Coronary artery (tissue), 2 donors: ENCODE measurements at regions not wholly inside any gene's neighbourhood (a gene's known extent, or its start where the extent isn't known, plus 50 kb on each side); places are given as distances from the start of the nearest gene placed in this dataset.

ENCODE experiments used
- DNase-seq: peaks from one replicate; pipeline ENCODE4 v3.0.0-alpha.2; 2017; ENCODE audit warnings: low spot score
- H3K27ac ChIP-seq, 2 donors: fragments of 200-600 bp; sonication (generic); one replicate each; pipeline ENCODE4 v1.5.1; 2016 to 2019
- H3K4me3 ChIP-seq: fragments of 200-600 bp; sonication (generic); 2 replicates; pipeline ENCODE4 v1.5.1; 2016; ENCODE audit warnings: mild to moderate bottlenecking, moderate library complexity
- TF ChIP-seq, protein P1 (sequence below): fragments of 200-600 bp; sonication (generic); IDR thresholded peaks from one replicate; pipeline ENCODE4 v1.5.1; 2019; ENCODE audit warnings: antibody characterized with exemption

DNA sequence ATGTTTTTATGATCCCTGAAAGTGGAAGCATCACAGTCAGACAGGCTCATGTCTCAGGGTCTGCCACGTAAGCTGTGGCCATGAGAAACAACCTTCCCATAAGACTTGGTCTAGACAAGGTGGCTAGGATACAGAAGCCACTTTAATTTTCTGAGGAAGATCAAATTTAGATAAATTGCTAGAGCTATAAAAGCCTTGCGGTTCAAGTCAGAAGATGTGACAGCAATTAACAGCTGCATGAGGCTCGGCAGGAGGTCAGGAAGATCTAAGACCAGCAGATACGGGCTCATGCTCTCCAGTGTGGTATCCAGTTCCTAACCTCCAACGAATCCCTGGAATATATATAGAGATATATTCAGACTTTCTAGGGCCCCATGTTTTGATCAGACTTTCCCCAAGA is 577.1 kb downstream of the PLPP3 start:
- H3K4me3 ChIP-seq, result no peak overlapping the region
- TF ChIP-seq, protein P1, sequence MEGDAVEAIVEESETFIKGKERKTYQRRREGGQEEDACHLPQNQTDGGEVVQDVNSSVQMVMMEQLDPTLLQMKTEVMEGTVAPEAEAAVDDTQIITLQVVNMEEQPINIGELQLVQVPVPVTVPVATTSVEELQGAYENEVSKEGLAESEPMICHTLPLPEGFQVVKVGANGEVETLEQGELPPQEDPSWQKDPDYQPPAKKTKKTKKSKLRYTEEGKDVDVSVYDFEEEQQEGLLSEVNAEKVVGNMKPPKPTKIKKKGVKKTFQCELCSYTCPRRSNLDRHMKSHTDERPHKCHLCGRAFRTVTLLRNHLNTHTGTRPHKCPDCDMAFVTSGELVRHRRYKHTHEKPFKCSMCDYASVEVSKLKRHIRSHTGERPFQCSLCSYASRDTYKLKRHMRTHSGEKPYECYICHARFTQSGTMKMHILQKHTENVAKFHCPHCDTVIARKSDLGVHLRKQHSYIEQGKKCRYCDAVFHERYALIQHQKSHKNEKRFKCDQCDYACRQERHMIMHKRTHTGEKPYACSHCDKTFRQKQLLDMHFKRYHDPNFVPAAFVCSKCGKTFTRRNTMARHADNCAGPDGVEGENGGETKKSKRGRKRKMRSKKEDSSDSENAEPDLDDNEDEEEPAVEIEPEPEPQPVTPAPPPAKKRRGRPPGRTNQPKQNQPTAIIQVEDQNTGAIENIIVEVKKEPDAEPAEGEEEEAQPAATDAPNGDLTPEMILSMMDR, result no peak
- no peak overlapping the region for H3K27ac ChIP-seq
- no peak for DNase-seq

DNA sequence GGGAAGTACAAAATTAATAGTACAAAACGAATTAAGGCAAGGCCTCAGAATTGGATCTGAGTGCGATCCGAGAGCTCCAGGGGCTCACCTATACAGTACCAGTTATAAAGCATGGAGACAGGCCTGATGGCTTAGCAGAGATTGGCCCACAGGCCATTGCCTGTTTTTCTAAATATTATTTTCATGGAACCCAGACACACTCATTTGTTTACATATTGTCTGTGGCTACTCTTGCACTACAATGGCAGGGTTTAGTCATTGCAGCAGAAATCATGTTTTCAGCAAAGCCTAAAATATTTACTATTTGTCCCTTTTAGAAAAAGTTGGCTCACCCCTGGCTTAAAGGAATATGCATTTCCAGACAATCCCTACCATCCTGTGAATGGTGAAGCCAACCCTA is 578.9 kb downstream of the PLPP3 start:
- H3K27ac ChIP-seq, result no peak overlapping the region
- TF ChIP-seq, protein P1, result no peak
- no peak for DNase-seq
- H3K4me3 ChIP-seq, result no peak overlapping the region

DNA sequence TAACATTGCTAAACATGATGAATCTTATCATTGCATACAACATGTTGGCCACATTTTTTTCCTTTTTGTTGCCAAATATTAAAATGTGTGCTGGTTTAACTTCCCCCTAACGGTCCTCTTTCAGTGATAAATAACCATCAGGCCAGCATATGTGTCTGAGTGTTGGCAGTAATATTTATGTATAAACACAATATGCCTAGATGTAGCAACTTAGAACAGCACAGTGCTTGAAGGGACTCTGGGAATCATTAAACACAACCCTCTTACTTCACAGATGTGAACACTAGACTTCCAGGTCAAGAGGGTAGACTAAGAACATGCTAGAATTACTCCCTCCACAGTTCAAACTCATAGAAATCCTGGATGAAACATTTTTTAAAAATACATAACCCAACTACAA is 581.8 kb downstream of the PLPP3 start:
- Histone ChIP-seq H3K27ac (no peak overlapping the region), H3K4me3 (no peak overlapping the region)
- no peak for DNase-seq
- TF ChIP-seq, protein P1, result no peak

DNA sequence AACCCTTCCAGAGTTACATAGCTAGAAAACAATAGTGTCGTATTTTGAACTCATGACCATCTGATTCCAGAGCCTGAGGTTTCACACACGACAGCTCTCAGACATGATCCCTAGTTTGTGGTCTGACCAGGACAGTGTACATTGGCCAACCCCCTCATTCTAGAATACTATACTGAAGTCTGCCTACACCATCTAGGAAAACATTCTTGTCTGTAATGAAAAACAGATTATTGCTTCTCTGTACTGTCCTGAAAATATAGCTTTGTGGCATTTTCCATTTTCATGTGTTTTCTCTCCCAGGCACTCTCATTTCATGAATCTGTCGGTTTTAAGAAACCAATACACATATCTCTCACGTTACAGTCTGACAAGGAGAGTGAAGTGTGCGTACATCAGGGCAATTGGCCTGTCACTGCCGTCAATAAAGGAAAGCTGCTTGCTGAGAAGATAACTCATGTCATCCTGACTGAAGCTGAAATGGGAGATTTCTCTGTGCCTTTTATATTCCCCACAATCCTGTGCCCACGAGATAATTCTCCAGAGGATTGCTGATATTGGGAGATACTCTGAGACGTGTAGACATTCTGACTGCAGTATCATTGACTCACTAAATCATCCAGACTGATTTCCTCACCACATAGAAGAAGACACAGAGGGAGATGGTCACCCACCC is 585.6 kb downstream of the PLPP3 start:
- TF ChIP-seq, protein P1, result no peak
- Histone ChIP-seq H3K27ac (no peak overlapping the region), H3K4me3 (no peak overlapping the region)
- DNase-seq, result no peak

DNA sequence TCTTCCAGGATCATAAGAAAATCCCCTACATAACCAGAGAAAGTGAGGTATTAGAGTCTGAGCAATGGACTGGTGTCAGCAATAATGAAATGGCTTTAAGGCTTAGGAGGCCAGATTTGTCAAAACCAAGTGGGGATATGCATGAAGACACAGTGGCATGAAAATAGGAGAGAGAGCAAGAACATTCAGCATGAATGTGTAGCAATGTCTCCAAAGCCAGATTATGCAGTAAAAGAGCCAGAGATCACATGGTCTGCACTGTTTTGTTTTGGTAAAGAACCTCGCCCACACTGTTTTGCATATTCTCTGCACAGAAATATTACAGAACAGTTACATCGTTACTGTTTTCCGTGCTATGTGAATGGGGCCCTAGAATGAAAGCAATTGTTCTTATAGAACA is 589.4 kb downstream of the PLPP3 start:
- Histone ChIP-seq H3K4me3 (no peak overlapping the region), H3K27ac (no peak overlapping the region)
- TF ChIP-seq, protein P1, result no peak
- no peak for DNase-seq

DNA sequence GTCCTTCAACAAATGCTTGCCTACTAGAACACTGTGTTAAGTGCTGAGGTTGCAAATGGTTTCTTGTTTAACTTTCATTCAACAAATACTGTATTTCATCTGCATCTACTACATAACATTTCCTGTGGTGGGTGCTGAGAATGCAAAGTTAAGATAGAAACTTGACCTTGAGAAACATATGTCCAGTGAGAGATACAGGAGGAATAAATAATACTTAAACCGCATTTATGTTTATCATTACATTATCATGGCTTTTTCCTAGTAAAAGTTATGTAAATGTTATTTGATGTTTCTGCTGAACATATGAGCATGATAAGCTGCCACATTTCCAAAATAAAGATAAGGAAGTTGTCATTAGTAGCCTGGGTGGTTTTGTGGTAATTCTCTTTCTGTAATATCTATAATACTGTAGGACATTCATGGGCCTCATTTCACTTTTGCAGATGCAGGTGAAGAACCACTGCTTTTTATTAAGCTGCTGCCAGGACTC is 590.4 kb downstream of the PLPP3 start:
- TF ChIP-seq, protein P1, result no peak

DNA sequence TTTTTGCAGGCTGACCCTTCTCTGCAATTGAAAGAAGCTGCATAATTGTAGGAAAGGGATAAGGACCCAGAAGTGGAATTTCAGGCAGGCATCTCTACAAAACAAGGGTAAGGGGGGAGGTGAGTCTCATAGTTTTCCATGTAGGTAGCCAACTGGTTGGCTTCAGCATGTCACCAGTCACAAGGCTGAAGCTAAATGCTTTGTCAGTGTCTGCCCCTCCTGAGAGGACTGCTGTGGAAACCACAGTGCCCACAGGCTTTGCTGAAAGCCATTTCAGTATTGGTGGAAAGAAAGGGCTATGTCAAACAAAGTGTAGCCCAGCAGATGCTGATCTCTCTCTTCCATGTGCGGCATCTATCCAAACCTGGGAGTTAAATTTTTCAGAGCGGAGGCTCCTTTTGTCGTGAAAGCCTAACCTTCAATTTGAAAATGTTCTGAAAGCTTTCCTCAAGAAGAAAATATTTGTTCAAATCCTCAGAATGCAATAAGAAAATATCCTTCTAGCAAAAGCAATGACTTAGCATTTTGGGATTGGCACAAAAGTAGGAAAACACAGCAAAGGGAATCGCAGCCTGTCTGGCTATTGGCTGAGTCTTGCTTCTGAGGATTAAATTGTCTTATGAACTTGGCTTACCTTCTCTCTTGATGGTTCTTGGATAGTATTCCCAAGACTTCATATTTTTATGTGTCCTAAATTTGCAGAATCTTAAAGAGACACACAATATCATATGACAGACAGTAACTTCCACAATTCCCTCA is 591.7 kb downstream of the PLPP3 start:
- TF ChIP-seq, protein P1, result no peak
- DNase-seq, result no peak
- Histone ChIP-seq H3K4me3 (peak overlapping the region; percentile 39), H3K27ac (peak overlapping the region; percentile 40 to 77)

More for the DNA sequence above, 590.4 kb downstream of the PLPP3 start:
- H3K27ac ChIP-seq, result no peak overlapping the region
- no peak overlapping the region for H3K4me3 ChIP-seq
- no peak for DNase-seq
